ENCODE measurements at regions not wholly inside any gene's neighbourhood (a gene's known extent, or its start where the extent isn't known, plus 50 kb on each side); places are given as distances from the start of the nearest gene placed in this dataset.
A peak's percentile ranks its signal among the peaks of the same experiment; 100 is the strongest.

- DNase-seq (ENCODE audit: extremely low read depth in 1 of 11, low read depth in 9 of 11, low spot score in 4 of 11) = no peak
These were observed 862.5 kb upstream of the ID2 start for GRCh38 chr2:7819316-7819715.

- no peak for DNase-seq (ENCODE audit: extremely low read depth in 1 of 11, low read depth in 9 of 11, low spot score in 4 of 11)
These were observed 862.0 kb upstream of the ID2 start for GRCh38 chr2:7819850-7820249.

GRCh38 chr2:7824211-7824610 lies 857.6 kb upstream of the ID2 start:
- no peak for DNase-seq (ENCODE audit: extremely low read depth in 1 of 11, low read depth in 9 of 11, low spot score in 4 of 11)

- no peak for DNase-seq (ENCODE audit: extremely low read depth in 1 of 11, low read depth in 9 of 11, low spot score in 4 of 11)
These were observed 856.1 kb upstream of the ID2 start for GRCh38 chr2:7825591-7826312.

- no peak for DNase-seq (ENCODE audit: extremely low read depth in 1 of 11, low read depth in 9 of 11, low spot score in 4 of 11)
These were observed 855.2 kb upstream of the ID2 start for GRCh38 chr2:7826656-7827055.

GRCh38 chr2:7829241-7829640 lies 852.6 kb upstream of the ID2 start:
- DNase-seq (ENCODE audit: extremely low read depth in 1 of 11, low read depth in 9 of 11, low spot score in 4 of 11) = no peak

- no peak for DNase-seq (ENCODE audit: extremely low read depth in 1 of 11, low read depth in 9 of 11, low spot score in 4 of 11)
These were observed 851.2 kb upstream of the ID2 start for GRCh38 chr2:7830616-7831015.

- DNase-seq (ENCODE audit: extremely low read depth in 1 of 11, low read depth in 9 of 11, low spot score in 4 of 11) = no peak
These were observed 846.7 kb upstream of the ID2 start for GRCh38 chr2:7835151-7835550.

- DNase-seq (ENCODE audit: extremely low read depth in 1 of 11, low read depth in 9 of 11, low spot score in 4 of 11) = peak in 9 of 11 donors; percentile 17 to 42 (median 30)
These were observed 845.9 kb upstream of the ID2 start for GRCh38 chr2:7835693-7836680.

GRCh38 chr2:7837237-7837760 lies 844.6 kb upstream of the ID2 start:
- no peak for DNase-seq (ENCODE audit: extremely low read depth in 1 of 11, low read depth in 9 of 11, low spot score in 4 of 11)

- no peak for DNase-seq (ENCODE audit: extremely low read depth in 1 of 11, low read depth in 9 of 11, low spot score in 4 of 11)
These were observed 843.2 kb upstream of the ID2 start for GRCh38 chr2:7838669-7839068.

- no peak for DNase-seq (ENCODE audit: extremely low read depth in 1 of 11, low read depth in 9 of 11, low spot score in 4 of 11)
These were observed 841.0 kb upstream of the ID2 start for GRCh38 chr2:7840651-7841380.

GRCh38 chr2:7841751-7842150 lies 840.1 kb upstream of the ID2 start:
- no peak for DNase-seq (ENCODE audit: extremely low read depth in 1 of 11, low read depth in 9 of 11, low spot score in 4 of 11)

GRCh38 chr2:7844414-7844965 lies 837.4 kb upstream of the ID2 start:
- DNase-seq (ENCODE audit: extremely low read depth in 1 of 11, low read depth in 9 of 11, low spot score in 4 of 11) = no peak

GRCh38 chr2:7845332-7845731 lies 836.5 kb upstream of the ID2 start:
- DNase-seq (ENCODE audit: extremely low read depth in 1 of 11, low read depth in 9 of 11, low spot score in 4 of 11) = no peak

GRCh38 chr2:7846607-7847006 lies 835.2 kb upstream of the ID2 start:
- DNase-seq (ENCODE audit: extremely low read depth in 1 of 11, low read depth in 9 of 11, low spot score in 4 of 11) = no peak

- DNase-seq (ENCODE audit: extremely low read depth in 1 of 11, low read depth in 9 of 11, low spot score in 4 of 11) = no peak
These were observed 834.5 kb upstream of the ID2 start for GRCh38 chr2:7847321-7847720.

GRCh38 chr2:7849027-7849426 lies 832.8 kb upstream of the ID2 start:
- no peak for DNase-seq (ENCODE audit: extremely low read depth in 1 of 11, low read depth in 9 of 11, low spot score in 4 of 11)

GRCh38 chr2:7849531-7849930 lies 832.3 kb upstream of the ID2 start:
- no peak for DNase-seq (ENCODE audit: extremely low read depth in 1 of 11, low read depth in 9 of 11, low spot score in 4 of 11)

Measured in renal cortex interstitium (tissue), 11 donors.